ENCODE measurements at regions not wholly inside any gene's neighbourhood (a gene's known extent, or its start where the extent isn't known, plus 50 kb on each side); places are given as distances from the start of the nearest gene placed in this dataset.

DNA sequence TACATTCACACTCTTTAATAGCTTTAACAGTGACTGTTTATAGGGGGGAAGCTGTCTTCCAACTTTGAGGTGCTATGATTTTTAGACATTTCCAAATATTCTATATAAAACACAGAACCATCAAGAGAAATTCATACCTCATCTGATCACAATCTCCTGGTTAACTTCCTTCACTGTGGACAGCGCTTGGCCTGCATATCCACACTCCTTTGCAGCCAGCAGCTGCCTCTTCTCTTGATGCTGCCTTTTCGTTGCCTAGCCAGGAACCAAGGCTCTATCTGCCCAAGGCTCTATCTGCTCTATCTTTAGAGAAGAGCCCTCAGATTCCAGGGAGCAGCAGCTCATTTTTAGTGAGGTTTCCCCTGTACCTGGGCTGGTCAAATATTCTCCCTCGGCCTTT lies 252.0 kb downstream of the PTEN start:
- TF ChIP-seq CTCF (IDR thresholded peaks at IDR 0.05; ENCODE audit: insufficient read depth, low read length, poor library complexity, severe bottlenecking) (no peak), EZH2phosphoT487 (conservative IDR thresholded peaks at IDR 0.05; ENCODE audit: low read length) (no peak)

Measured in SU-DHL-6 (cell line).